K562 (cell line): ENCODE measurements at regions not wholly inside any gene's neighbourhood (a gene's known extent, or its start where the extent isn't known, plus 50 kb on each side); places are given as distances from the start of the nearest gene placed in this dataset.

Experiments
- CBFA2T3 ChIP-seq: fragments of 450-650 bp; IDR thresholded peaks from 2 replicates; pipeline ENCODE4 v1.6.1; 2017
- CXXC5 ChIP-seq: fragments of 250-450 bp; sonication (Bioruptor Pico); IDR thresholded peaks from 2 replicates; pipeline ENCODE4 v1.8.0; 2022; ENCODE audit warnings: inconsistent platforms, mild to moderate bottlenecking, moderate library complexity
- GATAD2B ChIP-seq: fragments of 450-650 bp; IDR thresholded peaks from 2 replicates; pipeline ENCODE4 v1.6.1; 2017; ENCODE audit warnings: mild to moderate bottlenecking, borderline replicate concordance
- HMG20A ChIP-seq: fragments of 450-650 bp; formaldehyde crosslinking; conservative IDR thresholded peaks from 2 replicates; pipeline ENCODE4 v1.4.0; 2020; ENCODE audit warnings: mild to moderate bottlenecking, mixed read lengths
- NCOR1 ChIP-seq: fragments of 450-650 bp; IDR thresholded peaks from 2 replicates; pipeline ENCODE4 v1.6.1; 2016; ENCODE audit warnings: mild to moderate bottlenecking, moderate library complexity
- NFRKB ChIP-seq: fragments of 450-650 bp; IDR thresholded peaks from 2 replicates; pipeline ENCODE4 v1.6.1; 2016; ENCODE audit warnings: low read depth
- NR4A1 ChIP-seq, 2 experiments: fragments of 250-450 bp in 1 of 2; fragments of 450-650 bp in 1 of 2; sonication (Bioruptor Pico) in 1 of 2; IDR thresholded peaks; 2 replicates each; pipeline versions ENCODE4 v1.4.0 to v1.6.1; 2016 to 2020; ENCODE audit warnings: mild to moderate bottlenecking in 2 of 2, missing compliant biosample characterization in 1 of 2, missing genetic modification characterization in 1 of 2, moderate library complexity in 1 of 2
- PTTG1 ChIP-seq: fragments of 450-650 bp; IDR thresholded peaks from 2 replicates; pipeline ENCODE4 v1.6.1; 2016; ENCODE audit warnings: low read depth, mild to moderate bottlenecking, missing genetic modification characterization, missing compliant biosample characterization
- PYGO2 ChIP-seq: fragments of 450-650 bp; IDR thresholded peaks from 2 replicates; pipeline ENCODE4 v1.6.1; 2016; ENCODE audit warnings: mild to moderate bottlenecking, missing genetic modification characterization, moderate library complexity, missing compliant biosample characterization
- RFX7 ChIP-seq: fragments of 250-450 bp; sonication (Bioruptor Pico); IDR thresholded peaks from 2 replicates; pipeline ENCODE4 v1.5.1; 2021; ENCODE audit warnings: mild to moderate bottlenecking
- SLC30A9 ChIP-seq: fragments of 250-450 bp; sonication (Bioruptor Pico); IDR thresholded peaks from 2 replicates; pipeline ENCODE4 v1.8.0; 2022; ENCODE audit warnings: mild to moderate bottlenecking, moderate library complexity
- ZBTB11 ChIP-seq, 3 experiments: fragments of 200-800 bp in 1 of 3; fragments of 250-450 bp in 1 of 3; fragments of 450-650 bp in 1 of 3; sonication (Bioruptor Pico) in 1 of 3; sonication (Bioruptor generic) in 1 of 3; formaldehyde crosslinking in 1 of 3; IDR thresholded peaks; 2 replicates each; pipeline versions ENCODE4 v1.6.1 to v1.8.0; 2016 to 2022; ENCODE audit warnings: mild to moderate bottlenecking in 2 of 3, missing genetic modification characterization in 2 of 3, missing compliant biosample characterization in 1 of 3, moderate library complexity in 1 of 3
- ZNF324 ChIP-seq: fragments of 250-450 bp; sonication (Bioruptor Pico); IDR thresholded peaks from 2 replicates; pipeline ENCODE4 v1.4.0; 2020; ENCODE audit warnings: mild to moderate bottlenecking
- ZNF449 ChIP-seq: fragments of 250-450 bp; sonication (Bioruptor Pico); IDR thresholded peaks from 2 replicates; pipeline ENCODE4 v1.8.0; 2022; ENCODE audit warnings: moderate library complexity, mild to moderate bottlenecking, inconsistent platforms
- ZNF518B ChIP-seq: fragments of 250-450 bp; sonication (Bioruptor Pico); IDR thresholded peaks from 2 replicates; pipeline ENCODE4 v1.5.0; 2021; ENCODE audit warnings: mild to moderate bottlenecking, moderate library complexity
- ZNF551 ChIP-seq: fragments of 250-450 bp; sonication (Bioruptor Pico); IDR thresholded peaks from 2 replicates; pipeline ENCODE4 v1.5.0; 2021; ENCODE audit warnings: mild to moderate bottlenecking, moderate library complexity
- ZNF639 ChIP-seq, 2 experiments: fragments of 200-800 bp in 1 of 2; sonication (Bioruptor generic) in 1 of 2; sonication (generic) in 1 of 2; formaldehyde crosslinking in 1 of 2; IDR thresholded peaks in 1 of 2; conservative IDR thresholded peaks in 1 of 2; 2 replicates each; pipeline versions ENCODE4 v1.5.0 to v1.6.1; 2016 to 2020; ENCODE audit warnings: missing compliant biosample characterization in 1 of 2, missing genetic modification characterization in 1 of 2, missing genetic modification reagents in 1 of 2

- TF ChIP-seq NR4A1 (CRISPR knock-in tag; IDR thresholded peaks at IDR 0.05) (peak; percentile 93), NR4A1 (tag; IDR thresholded peaks at IDR 0.05) (peak; percentile 99), ZBTB11 (CRISPR knock-in tag; IDR thresholded peaks at IDR 0.05) (peak in 1 of 3 experiments; percentile 72; a peak in 2 of 6 replicates), NFRKB (peak; percentile 52; the same call in 1 of the 2 replicates), ZNF518B (CRISPR knock-in tag) (0 out of 2 replicates have a peak, but pooled peaks have one; percentile 32), ZNF639 (CRISPR knock-in tag; conservative IDR thresholded peaks at IDR 0.05 in 1 of 2, IDR thresholded peaks at IDR 0.05 in 1 of 2) (peak in 1 of 2 experiments; percentile 88; a peak in 2 of 4 replicates), HMG20A (CRISPR knock-in tag) (peak; percentile 95), GATAD2B (peak; percentile 47; the same call in 1 of the 2 replicates), ZNF449 (peak; percentile 96), CXXC5 (CRISPR knock-in tag) (peak; percentile 98), CBFA2T3 (peak; percentile 69), NCOR1 (peak; percentile 60), ZNF324 (CRISPR knock-in tag) (peak; percentile 91), RFX7 (CRISPR knock-in tag) (0 out of 2 replicates have a peak, but pooled peaks have one; percentile 21), PYGO2 (peak; percentile 86), SLC30A9 (CRISPR knock-in tag) (peak; percentile 68; the same call in 1 of the 2 replicates), ZNF551 (CRISPR knock-in tag) (peak; percentile 77; the same call in 1 of the 2 replicates), PTTG1 (peak; percentile 90)
Observed at GRCh38 chr11:3509563-3509962, 130.6 kb upstream of the ZNF195 start (continued).
